IMR-90 (cell line): ENCODE measurements at regions not wholly inside any gene's neighbourhood (a gene's known extent, or its start where the extent isn't known, plus 50 kb on each side); places are given as distances from the start of the nearest gene placed in this dataset.
A peak's percentile ranks its signal among the peaks of the same experiment; 100 is the strongest.

Source experiments
- ATAC-seq: fragments of 200-7000 bp; cut with Tn5 transposase; 2 replicates; pipeline ENCODE4 v1.9.1; 2020; ENCODE audit warnings: low read depth, mild to moderate bottlenecking, moderate library complexity
- BruUV-seq: library from RNA; stranded (reverse); fragments of 400-500 nt; replicated peaks from 2 replicates; lab custom pipeline; 2021; lab: Mats Ljungman, UMichigan
- CTCF ChIA-PET: fragments of 300-600 bp; formaldehyde crosslinking; extraction: SDS; loops from one replicate; lab custom pipeline; 2021; ENCODE audit warnings: antibody characterized with exemption; lab: Yijun Ruan, JAX
- POLR2A ChIA-PET: fragments of 300-600 bp; sonication (Branson Sonifier 250); formaldehyde crosslinking; loops from one replicate; lab custom pipeline; 2022; ENCODE audit warnings: antibody characterized with exemption; ENCODE audit not compliant: unreplicated experiment; lab: Charles Lee
- DNase-seq: peaks from one replicate; pipeline ENCODE4 v3.0.0; 2013
- H2AFZ ChIP-seq: replicated peaks from 2 replicates; pipeline ENCODE3; 2013; ENCODE audit warnings: low read length, mild to moderate bottlenecking; ENCODE audit not compliant: poor library complexity
- H2AK5ac ChIP-seq: 2 replicates; pipeline ENCODE4 v1.6.1; 2013; ENCODE audit warnings: low read depth, low read length, inconsistent platforms
- H2AK9ac ChIP-seq: replicated peaks from 2 replicates; pipeline ENCODE3; 2013; ENCODE audit warnings: mild to moderate bottlenecking, low read depth, low read length, moderate library complexity; ENCODE audit not compliant: poor library complexity
- H2BK120ac ChIP-seq: 2 replicates; pipeline ENCODE4 v1.6.1; 2013; ENCODE audit warnings: low read depth, low read length, inconsistent platforms
- H2BK15ac ChIP-seq: 3 replicates; pipeline ENCODE4 v1.6.1; 2013; ENCODE audit warnings: low read depth, low read length, inconsistent platforms
- H2BK20ac ChIP-seq: 2 replicates; pipeline ENCODE4 v1.6.1; 2013; ENCODE audit warnings: low read depth, mild to moderate bottlenecking, inconsistent platforms, low read length, moderate library complexity
- H2BK5ac ChIP-seq: 2 replicates; pipeline ENCODE4 v1.6.1; 2013; ENCODE audit warnings: mild to moderate bottlenecking, low read depth, low read length, inconsistent platforms; ENCODE audit not compliant: poor library complexity, severe bottlenecking
- H3K14ac ChIP-seq: replicated peaks from 2 replicates; pipeline ENCODE4 v1.6.1; 2013; ENCODE audit warnings: low read depth, low read length, inconsistent platforms
- H3K18ac ChIP-seq: 2 replicates; pipeline ENCODE4 v1.6.1; 2013; ENCODE audit warnings: low read depth, low read length, control low read depth
- H3K23ac ChIP-seq: 2 replicates; pipeline ENCODE4 v1.6.1; 2013; ENCODE audit warnings: low read depth, low read length, inconsistent platforms
- H3K27ac ChIP-seq: 2 replicates; pipeline ENCODE4 v1.5.1; 2013; ENCODE audit warnings: mild to moderate bottlenecking, control low read depth, low read length; ENCODE audit not compliant: insufficient read depth
- H3K27me3 ChIP-seq: 2 replicates; pipeline ENCODE4 v1.6.1; 2013; ENCODE audit warnings: low read length; ENCODE audit not compliant: control insufficient read depth, insufficient read depth
- H3K36me3 ChIP-seq: 2 replicates; pipeline ENCODE4 v1.6.1; 2013; ENCODE audit warnings: low read length, mixed read lengths; ENCODE audit not compliant: control insufficient read depth, insufficient read depth
- H3K4ac ChIP-seq: 2 replicates; pipeline ENCODE4 v1.6.1; 2013; ENCODE audit warnings: low read depth, low read length, inconsistent platforms
- H3K4me1 ChIP-seq: 2 replicates; pipeline ENCODE4 v1.6.1; 2013; ENCODE audit warnings: low read length, mixed read lengths; ENCODE audit not compliant: control insufficient read depth, insufficient read depth
- H3K4me2 ChIP-seq: 2 replicates; pipeline ENCODE4 v1.6.1; 2013; ENCODE audit warnings: low read depth, mild to moderate bottlenecking, control low read depth, low read length, moderate library complexity
- H3K4me3 ChIP-seq: 2 replicates; pipeline ENCODE4 v1.5.1; 2013; ENCODE audit warnings: low read depth, mild to moderate bottlenecking, control low read depth, low read length, moderate library complexity; ENCODE audit not compliant: insufficient read depth
- H3K56ac ChIP-seq: 2 replicates; pipeline ENCODE4 v1.6.1; 2013; ENCODE audit warnings: low read length, inconsistent platforms; ENCODE audit not compliant: insufficient read depth; ENCODE audit errors: extremely low read depth
- H3K79me1 ChIP-seq, 2 experiments: 2 replicates each; pipeline ENCODE4 v1.6.1; 2013; ENCODE audit warnings: low read length in 2 of 2, inconsistent platforms in 1 of 2, low read depth in 1 of 2
- H3K9ac ChIP-seq: 2 replicates; pipeline ENCODE4 v1.6.1; 2013; ENCODE audit warnings: low read depth, low read length, control low read depth
- H3K9me1 ChIP-seq: 2 replicates; pipeline ENCODE4 v1.6.1; 2013; ENCODE audit warnings: low read length, inconsistent platforms; ENCODE audit not compliant: insufficient read depth
- H3K9me3 ChIP-seq: 2 replicates; pipeline ENCODE4 v1.6.1; 2013; ENCODE audit warnings: low read length; ENCODE audit not compliant: control insufficient read depth, insufficient read depth
- H4K20me1 ChIP-seq: 2 replicates; pipeline ENCODE4 v1.6.1; 2013; ENCODE audit warnings: low read length, inconsistent platforms; ENCODE audit not compliant: insufficient read depth
- H4K5ac ChIP-seq: 2 replicates; pipeline ENCODE4 v1.6.1; 2013; ENCODE audit warnings: mild to moderate bottlenecking, low read depth, low read length, control low read depth
- H4K8ac ChIP-seq, 2 experiments: 2 replicates each; pipeline ENCODE4 v1.6.1; 2013; ENCODE audit warnings: low read depth in 2 of 2, low read length in 2 of 2, control low read depth in 1 of 2, inconsistent platforms in 1 of 2
- H4K91ac ChIP-seq: 2 replicates; pipeline ENCODE4 v1.6.1; 2013; ENCODE audit warnings: low read depth, low read length, inconsistent platforms; ENCODE audit not compliant: insufficient read depth
- BHLHE40 ChIP-seq: fragments of 150-350 bp; IDR thresholded peaks from 2 replicates; pipeline ENCODE4 v1.6.1; 2016; ENCODE audit warnings: mild to moderate bottlenecking, low read depth, low read length
- CEBPB ChIP-seq: IDR thresholded peaks from 2 replicates; pipeline ENCODE4 v1.6.1; 2012; ENCODE audit warnings: low read depth, low read length, improper control_type of control experiment
- CHD1 ChIP-seq: IDR thresholded peaks from 2 replicates; pipeline ENCODE4 v1.6.1; 2012; ENCODE audit warnings: low read depth, low read length, improper control_type of control experiment
- FOS ChIP-seq: fragments of 150-350 bp; IDR thresholded peaks from 2 replicates; pipeline ENCODE4 v1.6.1; 2016; ENCODE audit warnings: low read depth, low read length
- MAFK ChIP-seq: IDR thresholded peaks from 2 replicates; pipeline ENCODE4 v1.6.1; 2012; ENCODE audit warnings: low read depth, low read length, improper control_type of control experiment
- MAZ ChIP-seq: IDR thresholded peaks from 2 replicates; pipeline ENCODE4 v1.6.1; 2012; ENCODE audit warnings: low read depth, mild to moderate bottlenecking, low read length, improper control_type of control experiment, moderate library complexity, borderline replicate concordance
- MXI1 ChIP-seq: IDR thresholded peaks from 2 replicates; pipeline ENCODE4 v1.6.1; 2012; ENCODE audit warnings: low read depth, mild to moderate bottlenecking, low read length, moderate library complexity, borderline replicate concordance
- NFE2L2 ChIP-seq: fragments of 150-350 bp; IDR thresholded peaks from 2 replicates; pipeline ENCODE4 v1.6.1; 2016; ENCODE audit warnings: low read depth, mild to moderate bottlenecking, low read length
- POLR2A ChIP-seq: IDR thresholded peaks from 2 replicates; pipeline ENCODE4 v1.6.1; 2012; ENCODE audit warnings: mild to moderate bottlenecking, low read depth, low read length
- RAD21 ChIP-seq: IDR thresholded peaks from 2 replicates; pipeline ENCODE4 v1.6.1; 2012; ENCODE audit warnings: low read length, improper control_type of control experiment
- RCOR1 ChIP-seq: IDR thresholded peaks from 2 replicates; pipeline ENCODE4 v1.6.1; 2012; ENCODE audit warnings: mild to moderate bottlenecking, low read length, improper control_type of control experiment; ENCODE audit not compliant: insufficient replicate concordance
- RFX5 ChIP-seq: IDR thresholded peaks from 2 replicates; pipeline ENCODE4 v1.8.0; 2012; ENCODE audit warnings: low read depth, mild to moderate bottlenecking, low read length, moderate library complexity
- USF2 ChIP-seq: fragments of 150-350 bp; IDR thresholded peaks from 2 replicates; pipeline ENCODE4 v1.6.1; 2017; ENCODE audit warnings: mild to moderate bottlenecking, antibody characterized with exemption, low read length, low read depth
- WGBS, 2 experiments: methylation state at CpG; one replicate each; pipeline versions ENCODE4 v1.1.5 to v1.1.7; 2013; ENCODE audit warnings: missing lambda C conversion rate in 2 of 2; ENCODE audit not compliant: insufficient read length in 1 of 2; ENCODE audit errors: extremely low coverage in 2 of 2; 5-methylcytosine and 5-hydroxymethylcytosine counted together
- dilution Hi-C: fragments of 300-500 bp; cut with HindIII; formaldehyde crosslinking; loops from one replicate; pipeline ENCODE4 v1.14.3; 2018; ENCODE audit warnings: low sequenced_read_pairs; ENCODE audit not compliant: unreplicated experiment
- in situ Hi-C: fragments of 300-500 bp; cut with MboI; formaldehyde crosslinking; loops from 3 replicates; pipeline ENCODE4 v1.14.3; 2019; ENCODE audit warnings: low sequenced_read_pairs, inconsistent platforms, mixed read lengths
- intact Hi-C: fragments of 100-400 bp; cut with micrococcal nuclease; formaldehyde crosslinking; loops from 2 replicates; pipeline ENCODE4 v1.10.0; 2022
- TF ChIP-seq, protein P1 (sequence below): conservative IDR thresholded peaks from 2 replicates; pipeline ENCODE4 v1.5.1; 2012; ENCODE audit warnings: mild to moderate bottlenecking, low read depth, low read length, improper control_type of control experiment

DNA sequence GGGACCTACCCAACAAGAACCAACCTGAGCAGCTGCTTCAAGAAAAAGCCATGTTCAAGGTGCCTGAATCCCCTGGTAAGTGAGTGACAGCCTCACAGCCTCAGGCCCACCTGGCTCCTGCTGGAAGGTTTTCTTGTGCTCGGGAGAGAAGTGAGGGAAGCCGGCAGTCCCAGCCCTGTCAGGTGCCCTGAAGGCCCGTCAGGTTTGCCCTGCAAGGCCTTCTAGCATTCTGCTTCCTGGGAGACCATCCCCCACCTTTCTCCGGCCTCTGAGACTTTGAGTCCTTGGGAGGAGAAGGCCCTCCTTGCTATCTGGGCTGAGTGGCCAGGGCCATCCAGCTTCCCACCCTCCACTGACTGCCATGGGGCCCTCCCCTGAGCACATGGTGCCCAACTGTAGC is 166.7 kb upstream of the ZNF267 start:
- Histone ChIP-seq H2BK15ac (no peak overlapping the region), H3K14ac (no peak overlapping the region), H4K20me1 (no peaks in the 10 kb centered on the region), H2BK5ac (no peak overlapping the region), H2AK5ac (no peak overlapping the region), H3K9me1 (no peaks in the 10 kb centered on the region), H4K91ac (no peak overlapping the region), H4K5ac (no peak overlapping the region), H3K9me3 (no peaks in the 10 kb centered on the region), H3K79me1 (peaks cover 0 to 3% of the 10 kb centered on the region in 2 experiments; a peak in 2 of 4 replicates), H2AK9ac (peak overlapping the region; percentile 76), H4K8ac (no peak overlapping the region), H3K4ac (no peak overlapping the region), H2BK120ac (no peak overlapping the region), H3K56ac (no peak overlapping the region), H3K4me3 (no peak overlapping the region), H3K36me3 (peaks cover 39% of the 10 kb centered on the region), H3K27ac (no peak overlapping the region), H3K4me1 (no peaks in the 10 kb centered on the region), H2AFZ (no peak overlapping the region), H3K23ac (no peak overlapping the region), H3K27me3 (no peaks in the 10 kb centered on the region), H3K9ac (no peak overlapping the region), H3K4me2 (no peak overlapping the region), H2BK20ac (no peak overlapping the region), H3K18ac (no peak overlapping the region)
- no TSS peak for BruUV-seq
- POLR2A ChIA-PET: no interaction called here
- in situ Hi-C loops: loop anchor here (10.0 to 25.0 kb wide), 4 partner anchors 58 to 720 kb away; partner anchors contain the start of genes HSD3B7 and RUSF1
- CTCF ChIA-PET: no interaction called here
- dilution Hi-C loops: no loop called here
- ATAC-seq (no peak), DNase-seq (no peak)
- no peak for TF ChIP-seq CEBPB
- TF ChIP-seq RAD21: no peak
- TF ChIP-seq MXI1: no peak
- no peak for TF ChIP-seq POLR2A
- TF ChIP-seq, protein P1, sequence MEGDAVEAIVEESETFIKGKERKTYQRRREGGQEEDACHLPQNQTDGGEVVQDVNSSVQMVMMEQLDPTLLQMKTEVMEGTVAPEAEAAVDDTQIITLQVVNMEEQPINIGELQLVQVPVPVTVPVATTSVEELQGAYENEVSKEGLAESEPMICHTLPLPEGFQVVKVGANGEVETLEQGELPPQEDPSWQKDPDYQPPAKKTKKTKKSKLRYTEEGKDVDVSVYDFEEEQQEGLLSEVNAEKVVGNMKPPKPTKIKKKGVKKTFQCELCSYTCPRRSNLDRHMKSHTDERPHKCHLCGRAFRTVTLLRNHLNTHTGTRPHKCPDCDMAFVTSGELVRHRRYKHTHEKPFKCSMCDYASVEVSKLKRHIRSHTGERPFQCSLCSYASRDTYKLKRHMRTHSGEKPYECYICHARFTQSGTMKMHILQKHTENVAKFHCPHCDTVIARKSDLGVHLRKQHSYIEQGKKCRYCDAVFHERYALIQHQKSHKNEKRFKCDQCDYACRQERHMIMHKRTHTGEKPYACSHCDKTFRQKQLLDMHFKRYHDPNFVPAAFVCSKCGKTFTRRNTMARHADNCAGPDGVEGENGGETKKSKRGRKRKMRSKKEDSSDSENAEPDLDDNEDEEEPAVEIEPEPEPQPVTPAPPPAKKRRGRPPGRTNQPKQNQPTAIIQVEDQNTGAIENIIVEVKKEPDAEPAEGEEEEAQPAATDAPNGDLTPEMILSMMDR: no peak
- TF ChIP-seq MAFK: no peak
- no peak for TF ChIP-seq NFE2L2
- TF ChIP-seq RFX5: no peak
- no peak for TF ChIP-seq RCOR1
- no peak for TF ChIP-seq FOS
- TF ChIP-seq CHD1: no peak
- TF ChIP-seq BHLHE40: no peak
- TF ChIP-seq USF2: no peak
- TF ChIP-seq MAZ: no peak
- no CpG with 5 or more reads among the region's 4 CpGs for WGBS, 2 experiments
- intact Hi-C loops: no loop called here
